Stimulated activated naive CD8-positive, alpha-beta T cell treated with anti-CD3 and anti-CD28 coated beads, Interleukin-15, amount 100 ng/mL, for 72 hours (primary cell): ENCODE measurements at regions not wholly inside any gene's neighbourhood (a gene's known extent, or its start where the extent isn't known, plus 50 kb on each side); places are given as distances from the start of the nearest gene placed in this dataset.
"Not testable (repeated sequence)": the region's sequence is repeated elsewhere in the genome, so short reads cannot be mapped to it uniquely, and the experiment has no call there.

Source experiments
- ATAC-seq: fragments of 150-1000 bp; cut with Tn5 transposase; 2 replicates; pipeline ENCODE4 v1.10.0; 2021; ENCODE audit warnings: mild to moderate bottlenecking, moderate library complexity
- DNase-seq, 2 donors: peaks; one replicate each; pipeline ENCODE4 v3.0.0; 2021 to 2022
- H3K27ac Mint-ChIP-seq, 2 donors: one replicate each; pipeline ENCODE4 v1.8.0; 2022; ENCODE audit warnings: mild to moderate bottlenecking in 2 of 2, mixed read lengths in 2 of 2, moderate library complexity in 2 of 2
- H3K27me3 Mint-ChIP-seq: one replicate; pipeline ENCODE4 v1.8.0; 2022; ENCODE audit warnings: mixed read lengths
- H3K4me1 Mint-ChIP-seq: one replicate; pipeline ENCODE4 v1.8.0; 2022; ENCODE audit warnings: mild to moderate bottlenecking, mixed read lengths
- H3K4me3 Mint-ChIP-seq, 2 donors: one replicate each; pipeline ENCODE4 v1.8.0; 2022; ENCODE audit warnings: mild to moderate bottlenecking in 2 of 2, mixed read lengths in 2 of 2, moderate library complexity in 1 of 2
- H3K9me3 Mint-ChIP-seq, 2 donors: one replicate each; pipeline ENCODE4 v1.8.0; 2022; ENCODE audit warnings: mixed read lengths in 2 of 2

GRCh38 chr12:89765959-89766824, 57.6 kb upstream of the ATP2B1 start:
- Mint-ChIP-seq H3K9me3 (peaks cover 5 to 8% of the 10 kb centered on the region in 2 donors), H3K27ac (no peak overlapping the region), H3K4me3 (no peak overlapping the region), H3K4me1 (peaks cover 15% of the 10 kb centered on the region), H3K27me3 (no peaks in the 10 kb centered on the region)
- no peak for ATAC-seq
- no peak for DNase-seq

- peaks cover 25% of the 10 kb centered on the region for H3K4me1 Mint-ChIP-seq
- H3K27me3 Mint-ChIP-seq, H3K4me3 Mint-ChIP-seq, DNase-seq, ATAC-seq, H3K9me3 Mint-ChIP-seq, H3K27ac Mint-ChIP-seq: not testable (repeated sequence)
These were observed 55.5 kb upstream of the ATP2B1 start for GRCh38 chr12:89764164-89764563.

GRCh38 chr12:89762498-89763170, 54.0 kb upstream of the ATP2B1 start:
- Mint-ChIP-seq H3K9me3 (peaks cover 0 to 2% of the 10 kb centered on the region in 2 donors), H3K4me3 (no peak overlapping the region), H3K27me3 (no peaks in the 10 kb centered on the region), H3K27ac (no peak overlapping the region), H3K4me1 (peaks cover 20% of the 10 kb centered on the region)
- peak; percentile 31 for ATAC-seq
- no peak for DNase-seq

GRCh38 chr12:89760783-89761182, 52.1 kb upstream of the ATP2B1 start:
- no peak for ATAC-seq
- no peak for DNase-seq
- H3K27me3 Mint-ChIP-seq = no peaks in the 10 kb centered on the region
- H3K27ac Mint-ChIP-seq = no peak overlapping the region
- H3K4me3 Mint-ChIP-seq = no peak overlapping the region
- H3K4me1 Mint-ChIP-seq = peaks cover 30% of the 10 kb centered on the region
- H3K9me3 Mint-ChIP-seq = peaks cover 7% of the 10 kb centered on the region in 2 donors
